RWPE2 (cell line): ENCODE measurements at regions not wholly inside any gene's neighbourhood (a gene's known extent, or its start where the extent isn't known, plus 50 kb on each side); places are given as distances from the start of the nearest gene placed in this dataset.
"Not testable (repeated sequence)": the region's sequence is repeated elsewhere in the genome, so short reads cannot be mapped to it uniquely, and the experiment has no call there.

Experiments used
- ATAC-seq: fragments of 200-7000 bp; cut with Tn5 transposase; 3 replicates; pipeline ENCODE4 v1.9.1; 2021; ENCODE audit warnings: low read depth
- DNase-seq: peaks from one replicate; pipeline ENCODE4 v3.0.0-alpha.2; 2020; ENCODE audit warnings: low spot score
- H3K27ac ChIP-seq: fragments of 450-650 bp; 2 replicates; pipeline ENCODE4 v1.5.1; 2017; ENCODE audit warnings: mild to moderate bottlenecking; ENCODE audit not compliant: poor library complexity, severe bottlenecking
- H3K27me3 ChIP-seq: fragments of 250-450 bp; sonication (Bioruptor Pico); 2 replicates; pipeline ENCODE4 v1.5.1; 2021; ENCODE audit warnings: mild to moderate bottlenecking, moderate library complexity; ENCODE audit not compliant: insufficient read depth, poor library complexity, severe bottlenecking
- H3K36me3 ChIP-seq: fragments of 250-450 bp; sonication (Bioruptor Pico); 2 replicates; pipeline ENCODE4 v1.5.1; 2020; ENCODE audit warnings: low read depth, mild to moderate bottlenecking, moderate library complexity
- H3K4me1 ChIP-seq: fragments of 250-450 bp; sonication (Bioruptor Pico); 2 replicates; pipeline ENCODE4 v1.5.1; 2021; ENCODE audit warnings: mild to moderate bottlenecking, moderate library complexity; ENCODE audit not compliant: insufficient read depth, poor library complexity, severe bottlenecking
- H3K4me3 ChIP-seq: fragments of 250-450 bp; sonication (Bioruptor Pico); 2 replicates; pipeline ENCODE4 v1.5.1; 2021; ENCODE audit warnings: mild to moderate bottlenecking, moderate library complexity; ENCODE audit not compliant: severe bottlenecking
- H3K9me3 ChIP-seq: fragments of 250-450 bp; sonication (Bioruptor Pico); 2 replicates; pipeline ENCODE4 v1.5.1; 2021; ENCODE audit warnings: mild to moderate bottlenecking, moderate library complexity; ENCODE audit not compliant: severe bottlenecking
- CTCF ChIP-seq: fragments of 450-650 bp; IDR thresholded peaks from one replicate; pipeline ENCODE4 v1.5.1; 2017; ENCODE audit warnings: mild to moderate bottlenecking, moderate library complexity; ENCODE audit not compliant: poor library complexity, severe bottlenecking

- Histone ChIP-seq H3K9me3 (no peaks in the 10 kb centered on the region), H3K27ac (no peak overlapping the region), H3K4me1 (peaks cover 5% of the 10 kb centered on the region), H3K27me3 (no peaks in the 10 kb centered on the region), H3K36me3 (no peaks in the 10 kb centered on the region), H3K4me3 (no peak overlapping the region)
- 0 out of 3 replicates have a peak, but pooled peaks have one; percentile 10 for ATAC-seq
- DNase-seq, result no peak
- TF ChIP-seq CTCF, result no peak
Measured at GRCh38 chr5:96101358-96102089, 139.9 kb upstream of the ELL2 start.

- not testable (repeated sequence) for H3K36me3 ChIP-seq, ATAC-seq, H3K27me3 ChIP-seq, H3K9me3 ChIP-seq, H3K4me3 ChIP-seq, DNase-seq
- H3K27ac ChIP-seq, result peak overlapping the region; percentile 30
- H3K4me1 ChIP-seq, result peaks cover 33% of the 10 kb centered on the region
Measured at GRCh38 chr5:96097488-96097887, 135.8 kb upstream of the ELL2 start.

- Histone ChIP-seq H3K27ac (peak overlapping the region; percentile 30), H3K4me1 (peaks cover 35% of the 10 kb centered on the region), H3K9me3 (no peaks in the 10 kb centered on the region), H3K36me3 (no peaks in the 10 kb centered on the region), H3K4me3 (no peak overlapping the region), H3K27me3 (no peaks in the 10 kb centered on the region)
- no peak for ATAC-seq
- TF ChIP-seq CTCF, result no peak
- no peak for DNase-seq
Measured at GRCh38 chr5:96096724-96097123, 135.1 kb upstream of the ELL2 start.

GRCh38 chr5:96094904-96095303, 133.3 kb upstream of the ELL2 start:
- no peak for ATAC-seq
- no peak for DNase-seq
- Histone ChIP-seq H3K27me3 (no peaks in the 10 kb centered on the region), H3K4me1 (peaks cover 35% of the 10 kb centered on the region), H3K36me3 (no peaks in the 10 kb centered on the region), H3K4me3 (no peak overlapping the region), H3K27ac (peak overlapping the region; percentile 89), H3K9me3 (no peaks in the 10 kb centered on the region)
- TF ChIP-seq CTCF, result no peak

GRCh38 chr5:96093890-96094381, 132.3 kb upstream of the ELL2 start:
- TF ChIP-seq CTCF, result no peak
- Histone ChIP-seq H3K27ac (peak overlapping the region; percentile 89), H3K4me1 (peaks cover 35% of the 10 kb centered on the region), H3K9me3 (no peaks in the 10 kb centered on the region), H3K36me3 (no peaks in the 10 kb centered on the region), H3K27me3 (no peaks in the 10 kb centered on the region), H3K4me3 (no peak overlapping the region)
- no peak for DNase-seq
- peak; percentile 93 for ATAC-seq
